22Rv1 (cell line): ENCODE measurements at regions not wholly inside any gene's neighbourhood (a gene's known extent, or its start where the extent isn't known, plus 50 kb on each side); places are given as distances from the start of the nearest gene placed in this dataset.

Experiments used
- ZFX ChIP-seq: fragments of 450-650 bp; IDR thresholded peaks from 2 replicates; pipeline ENCODE4 v1.6.1; 2017; ENCODE audit warnings: antibody characterized with exemption, borderline replicate concordance
- TF ChIP-seq, protein P1 (sequence below): fragments of 450-650 bp; IDR thresholded peaks from 2 replicates; pipeline ENCODE4 v1.5.1; 2017; ENCODE audit warnings: mild to moderate bottlenecking

GRCh38 chr1:2859881-2860430 is 58.5 kb upstream of the TTC34 start:
- TF ChIP-seq, protein P1, sequence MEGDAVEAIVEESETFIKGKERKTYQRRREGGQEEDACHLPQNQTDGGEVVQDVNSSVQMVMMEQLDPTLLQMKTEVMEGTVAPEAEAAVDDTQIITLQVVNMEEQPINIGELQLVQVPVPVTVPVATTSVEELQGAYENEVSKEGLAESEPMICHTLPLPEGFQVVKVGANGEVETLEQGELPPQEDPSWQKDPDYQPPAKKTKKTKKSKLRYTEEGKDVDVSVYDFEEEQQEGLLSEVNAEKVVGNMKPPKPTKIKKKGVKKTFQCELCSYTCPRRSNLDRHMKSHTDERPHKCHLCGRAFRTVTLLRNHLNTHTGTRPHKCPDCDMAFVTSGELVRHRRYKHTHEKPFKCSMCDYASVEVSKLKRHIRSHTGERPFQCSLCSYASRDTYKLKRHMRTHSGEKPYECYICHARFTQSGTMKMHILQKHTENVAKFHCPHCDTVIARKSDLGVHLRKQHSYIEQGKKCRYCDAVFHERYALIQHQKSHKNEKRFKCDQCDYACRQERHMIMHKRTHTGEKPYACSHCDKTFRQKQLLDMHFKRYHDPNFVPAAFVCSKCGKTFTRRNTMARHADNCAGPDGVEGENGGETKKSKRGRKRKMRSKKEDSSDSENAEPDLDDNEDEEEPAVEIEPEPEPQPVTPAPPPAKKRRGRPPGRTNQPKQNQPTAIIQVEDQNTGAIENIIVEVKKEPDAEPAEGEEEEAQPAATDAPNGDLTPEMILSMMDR = no peak
- TF ChIP-seq ZFX = no peak
